ENCODE measurements at regions not wholly inside any gene's neighbourhood (a gene's known extent, or its start where the extent isn't known, plus 50 kb on each side); places are given as distances from the start of the nearest gene placed in this dataset.

GRCh38 chr5:103340717-103341388 is 82.3 kb downstream of the MACIR start (continued):
- TF ChIP-seq CHD7 (IDR thresholded peaks at IDR 0.05; ENCODE audit: insufficient replicate concordance, low read length) = no peak
- TF ChIP-seq ATF2 (IDR thresholded peaks at IDR 0.05; ENCODE audit: low read length) = no peak
- TF ChIP-seq CBX8 (IDR thresholded peaks at IDR 0.05; ENCODE audit: borderline replicate concordance, low read depth, low read length) = no peak
- no peak for TF ChIP-seq POLR2A (IDR thresholded peaks at IDR 0.05; ENCODE audit: control extremely low read depth in 1 of 2, low read depth in 2 of 2, low read length in 2 of 2)
- TF ChIP-seq FOSL1 (IDR thresholded peaks at IDR 0.05; ENCODE audit: insufficient read depth, low read depth, low read length) = no peak
- TF ChIP-seq SIRT6 (IDR thresholded peaks at IDR 0.05; ENCODE audit: low read length) = no peak
- no peak for TF ChIP-seq CTBP2 (IDR thresholded peaks at IDR 0.05; ENCODE audit: borderline replicate concordance, insufficient read depth, insufficient read length, low read length)
- TF ChIP-seq SP1 (IDR thresholded peaks at IDR 0.05; ENCODE audit: low read depth, low read length) = no peak
- TF ChIP-seq POLR2AphosphoS5 (IDR thresholded peaks at IDR 0.05; ENCODE audit: low read depth, low read length) = no peak
